SK-N-SH (cell line): ENCODE measurements at regions not wholly inside any gene's neighbourhood (a gene's known extent, or its start where the extent isn't known, plus 50 kb on each side); places are given as distances from the start of the nearest gene placed in this dataset.
"Not testable (repeated sequence)": the region's sequence is repeated elsewhere in the genome, so short reads cannot be mapped to it uniquely, and the experiment has no call there.

Source experiments
- CTCF ChIA-PET: fragments of 300-600, 350-600 bp; formaldehyde crosslinking; extraction: SDS; loops from one replicate; lab custom pipeline; 2021; lab: Yijun Ruan, JAX
- POLR2A ChIA-PET: fragments of 350-600 bp; sonication (Branson Sonifier 250); formaldehyde crosslinking; extraction: SDS; loops from one replicate; lab custom pipeline; 2020; ENCODE audit warnings: antibody characterized with exemption, inconsistent platforms; lab: Yijun Ruan, JAX
- DNase-seq: peaks from one replicate; pipeline ENCODE4 v3.0.0; 2012
- H2AFZ ChIP-seq: fragments of 200-600 bp; sonication (generic); 2 replicates; pipeline ENCODE4 v1.8.1; 2016; ENCODE audit warnings: antibody characterized with exemption, mild to moderate bottlenecking, low read depth
- H3F3A ChIP-seq: fragments of 200-600 bp; sonication (generic); replicated peaks from 2 replicates; pipeline ENCODE3; 2016; ENCODE audit warnings: antibody characterized with exemption, mild to moderate bottlenecking; ENCODE audit not compliant: insufficient read depth
- H3K27ac ChIP-seq, 2 experiments: fragments of 200-500 bp in 1 of 2; fragments of 200-600 bp in 1 of 2; sonication (Bioruptor generic) in 1 of 2; sonication (generic), shearing (Covaris generic) in 1 of 2; 2 replicates each; pipeline versions ENCODE4 v1.5.1 to v1.6.1; 2014 to 2016; ENCODE audit warnings: low read depth in 2 of 2, inconsistent platforms in 1 of 2, low read length in 1 of 2, mild to moderate bottlenecking in 1 of 2, mixed read lengths in 1 of 2
- H3K27me3 ChIP-seq: fragments of 200-600 bp; sonication (generic), shearing (Covaris generic); 2 replicates; pipeline ENCODE4 v1.6.1; 2016; ENCODE audit warnings: mixed run types; ENCODE audit not compliant: insufficient read depth
- H3K36me3 ChIP-seq, 2 experiments: fragments of 200-500 bp in 1 of 2; fragments of 200-600 bp in 1 of 2; sonication (Bioruptor generic) in 1 of 2; sonication (generic) in 1 of 2; replicated peaks in 1 of 2; 2 replicates each; pipeline versions ENCODE3 to v1.5.1; 2014 to 2016; ENCODE audit warnings: low read length in 1 of 2, mild to moderate bottlenecking in 1 of 2; ENCODE audit not compliant: insufficient read depth in 2 of 2, control insufficient read depth in 1 of 2
- H3K4me1 ChIP-seq, 2 experiments: fragments of 200-500 bp in 1 of 2; fragments of 200-600 bp in 1 of 2; sonication (Bioruptor generic) in 1 of 2; sonication (generic), shearing (Covaris generic) in 1 of 2; 2 replicates each; pipeline versions ENCODE4 v1.5.1 to v1.6.1; 2014 to 2016; ENCODE audit warnings: low read depth in 1 of 2, low read length in 1 of 2, mixed run types in 1 of 2; ENCODE audit not compliant: insufficient read depth in 2 of 2, control insufficient read depth in 1 of 2
- H3K4me2 ChIP-seq: fragments of 200-600 bp; sonication (generic), shearing (Covaris generic); 2 replicates; pipeline ENCODE4 v1.6.1; 2017; ENCODE audit warnings: mixed run types
- H3K4me3 ChIP-seq, 2 experiments: fragments of 200-500 bp in 1 of 2; fragments of 200-600 bp in 1 of 2; sonication (Bioruptor generic) in 1 of 2; sonication (generic), shearing (Covaris generic) in 1 of 2; 2 replicates each; pipeline versions ENCODE4 v1.5.1 to v1.8.1; 2014 to 2016; ENCODE audit warnings: low read depth in 2 of 2, inconsistent platforms in 1 of 2, low read length in 1 of 2, mild to moderate bottlenecking in 1 of 2, mixed read lengths in 1 of 2, moderate library complexity in 1 of 2
- H3K79me2 ChIP-seq: fragments of 200-600 bp; sonication (generic); 2 replicates; pipeline ENCODE4 v1.8.1; 2017; ENCODE audit warnings: mild to moderate bottlenecking; ENCODE audit not compliant: insufficient read depth
- H3K9ac ChIP-seq: fragments of 200-600 bp; sonication (generic); 2 replicates; pipeline ENCODE4 v1.6.1; 2017; ENCODE audit warnings: mixed run types
- H3K9me2 ChIP-seq: fragments of 200-600 bp; sonication (generic); 2 replicates; pipeline ENCODE4 v1.6.1; 2017; ENCODE audit warnings: mixed run types
- H3K9me3 ChIP-seq: fragments of 200-600 bp; sonication (generic); 2 replicates; pipeline ENCODE4 v1.6.1; 2017; ENCODE audit warnings: mixed run types, mild to moderate bottlenecking, moderate library complexity
- H4K20me1 ChIP-seq: fragments of 200-600 bp; sonication (generic); 2 replicates; pipeline ENCODE4 v1.6.1; 2017; ENCODE audit warnings: mild to moderate bottlenecking, mixed run types; ENCODE audit not compliant: insufficient read depth
- EP300 ChIP-seq, 2 experiments: IDR thresholded peaks; 2 replicates each; pipeline versions ENCODE4 v1.4.0 to v1.6.1; 2012; ENCODE audit warnings: borderline replicate concordance in 1 of 2, low read depth in 1 of 2, low read length in 1 of 2
- FOXM1 ChIP-seq: IDR thresholded peaks from 2 replicates; pipeline ENCODE4 v1.4.0; 2012; ENCODE audit warnings: low read depth, mild to moderate bottlenecking
- JUND ChIP-seq: IDR thresholded peaks from 2 replicates; pipeline ENCODE4 v1.4.0; 2012
- MEF2A ChIP-seq: IDR thresholded peaks from 2 replicates; pipeline ENCODE4 v1.4.0; 2012; ENCODE audit warnings: low read depth, borderline replicate concordance
- PBX3 ChIP-seq: IDR thresholded peaks from 2 replicates; pipeline ENCODE4; 2012
- RAD21 ChIP-seq: IDR thresholded peaks from 2 replicates; pipeline ENCODE4 v1.6.1; 2012; ENCODE audit warnings: mild to moderate bottlenecking, low read length
- RCOR1 ChIP-seq: fragments of 150-350 bp; IDR thresholded peaks from 2 replicates; pipeline ENCODE4 v1.6.1; 2017; ENCODE audit warnings: antibody characterized with exemption, low read length
- REST ChIP-seq: IDR thresholded peaks from 2 replicates; pipeline ENCODE4 v1.6.1; 2012; ENCODE audit warnings: mild to moderate bottlenecking, low read depth, low read length, moderate library complexity
- RXRA ChIP-seq: IDR thresholded peaks from 2 replicates; pipeline ENCODE4 v1.4.0; 2012; ENCODE audit warnings: low read depth, mild to moderate bottlenecking, borderline replicate concordance
- USF1 ChIP-seq: IDR thresholded peaks from 2 replicates; pipeline ENCODE4 v1.4.0; 2012; ENCODE audit warnings: low read depth, borderline replicate concordance
- USF2 ChIP-seq: fragments of 150-350 bp; IDR thresholded peaks from 2 replicates; pipeline ENCODE4 v1.6.1; 2017; ENCODE audit warnings: antibody characterized with exemption, low read length, low read depth, borderline replicate concordance
- ZBTB33 ChIP-seq: IDR thresholded peaks from 2 replicates; pipeline ENCODE4 v1.4.0; 2012; ENCODE audit warnings: low read depth, borderline replicate concordance
- WGBS: methylation state at CpG from one replicate; pipeline ENCODE4 v1.1.6; 2017; ENCODE audit warnings: low lambda C conversion rate; 5-methylcytosine and 5-hydroxymethylcytosine counted together

GRCh38 chr3:18527691-18528090 lies 102.6 kb upstream of the SATB1 start (continued):
- no peak for TF ChIP-seq USF1
- TF ChIP-seq, all 33 proteins: peak for 0

GRCh38 chr3:18526667-18527066 lies 101.5 kb upstream of the SATB1 start:
- CTCF ChIA-PET = no interaction called here
- H3K4me1 ChIP-seq = no peaks in the 10 kb centered on the region
- H3K36me3 ChIP-seq = no peaks in the 10 kb centered on the region
- H2AFZ ChIP-seq = no peak overlapping the region
- no peak overlapping the region for H3K9ac ChIP-seq
- no peak for DNase-seq
- no peak overlapping the region for H3K4me2 ChIP-seq
- H3K9me3 ChIP-seq = no peaks in the 10 kb centered on the region
- no peaks in the 10 kb centered on the region; the same call in 1 of the 2 replicates for H3K79me2 ChIP-seq
- no peaks in the 10 kb centered on the region for H3K27me3 ChIP-seq
- no peak overlapping the region for H3K27ac ChIP-seq
- no peak for TF ChIP-seq PBX3
- POLR2A ChIA-PET = no interaction called here
- H3F3A ChIP-seq = no peaks in the 10 kb centered on the region
- no peaks in the 10 kb centered on the region for H4K20me1 ChIP-seq
- no peaks in the 10 kb centered on the region for H3K9me2 ChIP-seq
- no peak overlapping the region for H3K4me3 ChIP-seq

- H3K27ac ChIP-seq, H4K20me1 ChIP-seq, H3K9me3 ChIP-seq, H3K4me3 ChIP-seq, DNase-seq, H2AFZ ChIP-seq, H3K79me2 ChIP-seq, H3K27me3 ChIP-seq, H3K4me2 ChIP-seq, CTCF ChIA-PET, POLR2A ChIA-PET, H3K9ac ChIP-seq, H3F3A ChIP-seq, H3K36me3 ChIP-seq, H3K9me2 ChIP-seq, H3K4me1 ChIP-seq: not testable (repeated sequence)
- 73% methylated on average over 17 of the region's 19 CpGs for WGBS
These were observed 91.0 kb upstream of the SATB1 start for GRCh38 chr3:18516170-18516569.

GRCh38 chr3:18513091-18513490 lies 88.0 kb upstream of the SATB1 start:
- ChIA-PET CTCF (interaction anchor here (0.9 kb wide), 1 partner anchor 60 kb away, joined by 3 read pairs; no protein-coding TSS in a partner anchor), POLR2A (no interaction called here)
- 39% methylated on average over 3 of the region's 3 CpGs for WGBS
- no peak for TF ChIP-seq RAD21
- TF ChIP-seq ZBTB33 = no peak
- TF ChIP-seq FOXM1 = no peak
- no peak for TF ChIP-seq JUND
- no peak for TF ChIP-seq USF2
- TF ChIP-seq RXRA = no peak
- TF ChIP-seq EP300 (IDR thresholded peaks at IDR 0.05; ENCODE audit: borderline replicate concordance in 1 of 2, low read depth in 1 of 2, low read length in 1 of 2) = no peak
- no peak for TF ChIP-seq MEF2A
- no peak for TF ChIP-seq REST
- TF ChIP-seq RCOR1 = no peak

More at GRCh38 chr3:18513091-18513490, 88.0 kb upstream of the SATB1 start:
- no peaks in the 10 kb centered on the region for H3K9me2 ChIP-seq
- no peaks in the 10 kb centered on the region for H3K4me1 ChIP-seq
- no peaks in the 10 kb centered on the region for H4K20me1 ChIP-seq
- no peaks in the 10 kb centered on the region for H3K36me3 ChIP-seq
- no peaks in the 10 kb centered on the region for H3K9me3 ChIP-seq
- H3K27ac ChIP-seq = no peak overlapping the region
- H2AFZ ChIP-seq = no peak overlapping the region
- no peak overlapping the region for H3K4me2 ChIP-seq
- no peaks in the 10 kb centered on the region for H3K27me3 ChIP-seq
- no peaks in the 10 kb centered on the region for H3K79me2 ChIP-seq
- DNase-seq = no peak
- no peaks in the 10 kb centered on the region for H3F3A ChIP-seq
- H3K4me3 ChIP-seq = no peak overlapping the region
- no peak overlapping the region for H3K9ac ChIP-seq
